T-helper 2 cell (primary cell): ENCODE measurements at regions not wholly inside any gene's neighbourhood (a gene's known extent, or its start where the extent isn't known, plus 50 kb on each side); places are given as distances from the start of the nearest gene placed in this dataset.

Source experiments
- DNase-seq, 5 experiments: peaks; one replicate each; pipeline versions ENCODE4 v3.0.0 to v3.0.0-alpha.2; 2012 to 2022

DNA sequence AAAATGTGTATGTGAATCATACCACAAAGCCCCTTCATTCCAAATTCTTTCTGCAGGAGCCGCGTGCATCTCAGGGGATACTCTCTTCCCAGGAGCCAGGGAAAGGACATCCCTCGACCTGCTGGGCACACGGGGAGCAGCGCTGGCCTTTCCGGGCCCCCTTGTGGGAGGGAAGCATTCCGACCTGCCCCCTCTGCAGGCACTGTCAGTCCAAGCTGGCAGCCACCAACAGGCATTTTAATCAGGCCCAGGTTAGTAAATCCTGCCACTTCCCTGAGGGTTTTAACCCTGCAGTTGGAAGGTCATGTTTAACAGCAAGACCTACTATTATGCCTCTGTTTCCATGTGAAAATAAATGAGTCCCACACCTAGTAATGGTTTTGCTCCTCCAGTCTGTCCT is 391.5 kb downstream of the SHANK2 start:
- DNase-seq, result no peak

DNA sequence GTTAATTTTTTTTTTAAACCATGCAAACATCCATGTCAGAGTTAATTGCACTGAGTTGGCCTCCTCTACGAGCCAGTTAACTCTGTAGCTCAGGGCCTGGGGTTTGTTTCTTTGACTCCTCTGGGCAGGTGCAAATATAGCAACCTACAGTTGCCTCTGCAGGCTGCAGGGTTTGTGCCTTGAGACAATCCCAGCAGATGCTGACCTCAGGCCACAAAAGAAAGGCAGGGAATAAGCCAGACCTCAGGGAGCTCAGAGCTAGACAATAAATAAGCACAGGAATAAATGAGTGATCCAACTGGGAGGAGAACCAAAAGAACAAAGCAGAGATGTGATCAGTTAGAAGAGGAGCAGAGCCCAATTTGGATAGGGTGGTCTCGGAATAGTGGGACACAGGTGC is 390.8 kb downstream of the SHANK2 start:
- DNase-seq, result no peak

DNA sequence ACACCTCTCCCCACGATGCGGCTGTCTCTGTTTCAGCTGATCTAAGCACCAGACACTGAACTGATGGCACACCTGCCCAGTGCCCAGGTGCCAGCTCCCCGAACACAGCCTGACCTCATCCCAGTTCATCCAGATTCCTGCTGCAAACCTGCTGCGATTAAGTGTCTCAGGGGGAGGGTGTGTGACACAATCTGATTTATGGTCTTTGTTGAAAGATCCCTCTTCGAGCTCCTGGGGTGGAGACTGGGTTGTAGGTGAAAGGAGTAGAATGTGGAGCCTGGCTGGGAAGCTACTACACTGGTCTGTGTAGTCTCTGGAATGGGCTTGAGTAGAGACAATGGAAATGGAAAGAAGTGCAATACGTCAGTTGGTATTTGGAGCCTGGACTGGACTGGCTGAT is 390.3 kb downstream of the SHANK2 start:
- no peak for DNase-seq

DNA sequence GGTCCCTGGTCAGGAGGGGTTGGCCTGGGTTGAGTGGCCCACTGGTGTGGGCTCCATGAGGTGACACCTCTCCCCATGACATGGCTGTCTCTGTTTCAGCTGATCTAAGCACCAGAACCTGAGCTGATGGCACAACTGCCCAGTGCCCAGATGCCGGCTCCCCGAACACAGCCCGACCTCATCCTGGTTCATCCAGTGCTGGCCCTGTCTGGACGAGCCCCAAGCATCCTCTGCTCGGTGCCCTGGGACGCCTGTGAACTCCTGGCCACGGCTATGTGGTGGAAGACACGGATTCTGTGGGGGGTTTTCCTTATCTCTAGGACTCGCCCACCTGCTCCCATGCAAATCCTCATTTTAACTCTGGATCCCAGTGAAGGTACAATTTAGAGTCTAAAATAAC is 389.2 kb downstream of the SHANK2 start:
- DNase-seq, result no peak

DNA sequence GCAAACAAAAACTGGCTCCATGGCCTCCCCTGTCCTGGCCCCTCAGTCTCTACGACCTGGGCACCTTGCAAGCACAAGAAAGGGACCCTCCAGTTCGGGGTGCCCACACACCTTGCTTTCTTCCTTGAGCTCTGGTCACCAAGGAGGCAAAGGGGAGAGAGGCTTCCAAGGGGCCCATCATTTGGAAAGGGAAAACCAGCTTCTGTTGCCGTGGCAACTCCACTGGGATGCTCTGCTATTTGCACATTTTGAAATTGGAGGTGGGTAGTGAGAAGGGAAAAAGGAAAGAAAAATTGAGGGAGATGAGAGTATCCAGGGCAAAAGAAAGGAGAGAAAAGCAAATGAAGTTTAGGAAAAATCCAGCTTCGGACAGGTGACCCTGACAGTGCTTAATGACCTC is 388.4 kb downstream of the SHANK2 start:
- DNase-seq, result no peak

DNA sequence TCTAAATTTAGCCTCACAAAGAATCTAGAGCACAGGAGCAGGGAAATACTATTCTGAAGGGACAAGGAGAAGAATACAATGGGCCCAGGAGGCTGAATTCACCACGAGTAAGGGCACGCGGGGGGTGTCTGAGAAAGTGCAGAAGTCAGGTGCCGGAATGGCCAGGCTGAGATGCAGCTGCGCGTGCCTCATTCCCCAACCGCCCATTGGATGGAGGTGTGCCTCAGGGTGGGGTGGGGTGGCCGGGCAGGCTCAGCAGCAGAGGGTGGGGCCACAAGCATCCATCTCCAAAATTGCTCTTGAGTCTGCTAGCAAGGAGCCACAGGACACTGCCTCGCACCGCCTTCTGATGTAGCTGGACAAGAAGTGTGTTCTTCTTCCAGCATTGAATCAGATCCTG is 387.0 kb downstream of the SHANK2 start:
- DNase-seq, result no peak

DNA sequence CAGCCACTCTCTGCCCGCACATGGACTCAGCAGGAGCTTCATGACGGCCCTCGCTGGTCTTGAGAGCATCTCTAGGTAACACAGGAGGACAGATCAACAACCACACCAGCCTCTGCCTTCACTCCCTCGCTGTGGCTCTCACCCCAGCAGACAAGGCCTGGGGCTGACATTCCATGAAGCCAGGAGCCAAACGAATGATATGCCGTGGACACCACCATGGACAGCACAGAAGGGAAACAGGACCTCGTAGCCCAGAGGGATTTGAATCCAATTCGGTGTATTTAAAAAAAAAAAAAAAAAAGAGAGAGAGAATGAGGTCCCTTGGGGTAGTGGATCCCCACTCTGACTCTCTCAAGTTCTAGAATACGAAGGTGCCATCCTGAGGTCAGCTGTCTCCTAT is 385.5 kb downstream of the SHANK2 start:
- no peak for DNase-seq

DNA sequence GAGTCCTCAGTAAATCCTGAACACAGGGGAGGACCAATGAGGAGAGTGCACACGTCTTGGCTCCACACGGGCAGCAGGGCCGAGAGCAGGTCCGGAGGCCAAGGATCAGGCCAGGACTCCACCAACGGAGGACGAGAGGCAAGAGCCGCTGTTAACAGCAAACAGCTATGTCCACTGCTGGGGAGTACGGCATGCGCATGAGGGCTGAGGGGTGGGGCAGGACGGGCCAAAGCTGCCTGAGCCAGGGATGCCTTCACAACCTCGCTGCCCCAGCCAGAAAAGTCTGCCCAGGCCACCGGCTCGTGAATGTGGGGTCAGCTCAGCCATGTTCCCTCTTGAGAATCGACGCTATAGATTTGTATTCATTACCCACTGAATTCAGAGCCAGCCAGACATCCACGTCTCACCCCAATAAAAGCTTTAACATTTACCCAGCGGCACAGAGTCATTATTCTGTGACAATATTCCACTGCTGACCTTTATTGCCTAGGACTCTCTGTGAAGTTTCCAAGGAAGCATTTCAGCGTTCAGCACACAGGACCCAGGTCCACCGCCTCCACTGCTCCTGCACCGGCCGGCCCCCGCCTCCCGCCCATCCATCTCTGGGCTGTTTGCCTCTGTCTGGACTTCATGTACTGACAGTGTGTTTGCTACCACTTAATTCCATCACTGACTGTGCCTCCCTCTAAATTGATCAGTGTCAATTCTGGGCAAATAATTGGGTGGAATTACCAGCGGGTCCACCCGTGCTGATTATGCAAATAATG is 384.9 kb downstream of the SHANK2 start:
- no peak for DNase-seq

DNA sequence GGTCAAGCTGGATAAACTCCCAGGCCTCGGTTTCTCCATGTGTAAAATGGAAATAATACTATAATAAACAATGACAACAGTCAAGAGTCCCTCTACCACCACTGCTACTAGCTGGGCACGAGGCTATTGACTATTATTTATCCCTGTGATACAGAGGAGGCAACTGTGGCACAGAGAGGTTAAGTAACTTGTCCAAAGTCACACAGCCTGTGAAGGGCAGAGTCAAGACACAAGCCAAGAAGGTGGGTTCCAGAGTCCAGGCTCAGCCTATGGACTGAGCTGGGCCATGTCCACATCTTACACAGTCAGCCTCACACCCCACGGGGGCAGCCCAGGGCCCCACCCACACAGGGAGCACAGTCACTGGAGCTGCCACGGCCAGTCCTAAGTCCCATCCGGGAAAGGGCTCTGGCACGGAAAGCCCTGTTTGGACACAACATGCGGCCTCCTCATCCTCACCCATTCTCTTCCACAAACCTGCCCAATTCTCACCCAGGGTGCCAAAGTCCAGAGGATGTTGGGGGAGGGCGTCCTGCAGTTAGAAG is 384.0 kb downstream of the SHANK2 start:
- no peak for DNase-seq

DNA sequence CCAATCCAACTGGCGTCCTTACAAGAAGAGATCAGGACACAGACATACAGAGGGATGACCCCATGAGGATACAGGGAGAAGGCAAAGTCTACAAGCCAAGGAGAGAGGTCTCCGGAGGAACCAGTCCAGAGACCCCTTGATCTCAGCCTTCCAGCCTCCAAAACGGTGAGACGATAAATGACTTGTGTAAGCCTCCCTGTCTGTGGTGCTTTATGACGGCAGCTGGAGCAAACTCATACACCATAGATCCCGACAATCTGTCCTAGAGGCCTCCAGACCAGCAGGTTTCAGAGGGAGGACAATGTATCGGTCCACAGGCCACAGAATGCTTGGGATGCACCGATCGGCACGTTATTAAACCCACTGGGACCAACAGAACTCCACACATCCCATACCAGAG is 383.3 kb downstream of the SHANK2 start:
- no peak for DNase-seq

DNA sequence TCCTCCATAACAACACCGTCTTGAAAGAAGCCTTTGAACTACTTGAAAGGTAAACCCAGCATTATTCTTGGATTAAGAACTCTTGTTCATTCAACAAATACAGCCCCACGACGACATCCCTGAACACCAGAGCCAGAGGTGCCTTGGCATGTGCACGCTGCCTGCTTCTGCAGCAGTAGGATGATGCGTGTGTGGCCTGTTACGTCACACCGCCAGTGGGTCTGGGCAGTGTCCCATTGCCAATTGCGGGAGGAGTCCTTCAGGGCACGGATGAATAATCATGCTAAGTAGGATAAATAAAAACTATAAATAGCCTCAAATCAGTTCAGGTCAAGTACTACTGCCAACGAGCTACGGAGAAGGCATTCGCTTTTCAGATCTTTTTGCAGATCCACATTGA is 380.5 kb downstream of the SHANK2 start:
- no peak for DNase-seq

DNA sequence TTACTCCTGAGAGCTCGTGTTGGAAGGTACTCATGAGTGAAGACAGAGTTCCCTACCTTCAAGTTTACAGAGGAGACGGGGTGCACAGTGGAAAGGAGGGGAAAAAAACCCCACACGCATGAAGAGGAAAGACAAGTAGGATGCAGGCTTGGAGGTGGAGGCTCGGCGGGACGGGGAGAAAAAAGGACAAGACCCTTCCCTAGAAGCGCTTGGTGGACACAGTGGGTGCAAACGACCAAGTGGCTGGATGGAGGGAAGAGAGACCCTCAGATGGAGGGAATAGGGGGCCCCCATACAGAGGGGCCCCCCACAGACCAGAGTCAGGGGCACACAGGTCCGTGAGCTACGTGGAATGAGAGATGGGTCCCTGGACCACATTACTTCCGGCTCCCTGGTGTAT is 380.1 kb downstream of the SHANK2 start:
- no peak for DNase-seq

DNA sequence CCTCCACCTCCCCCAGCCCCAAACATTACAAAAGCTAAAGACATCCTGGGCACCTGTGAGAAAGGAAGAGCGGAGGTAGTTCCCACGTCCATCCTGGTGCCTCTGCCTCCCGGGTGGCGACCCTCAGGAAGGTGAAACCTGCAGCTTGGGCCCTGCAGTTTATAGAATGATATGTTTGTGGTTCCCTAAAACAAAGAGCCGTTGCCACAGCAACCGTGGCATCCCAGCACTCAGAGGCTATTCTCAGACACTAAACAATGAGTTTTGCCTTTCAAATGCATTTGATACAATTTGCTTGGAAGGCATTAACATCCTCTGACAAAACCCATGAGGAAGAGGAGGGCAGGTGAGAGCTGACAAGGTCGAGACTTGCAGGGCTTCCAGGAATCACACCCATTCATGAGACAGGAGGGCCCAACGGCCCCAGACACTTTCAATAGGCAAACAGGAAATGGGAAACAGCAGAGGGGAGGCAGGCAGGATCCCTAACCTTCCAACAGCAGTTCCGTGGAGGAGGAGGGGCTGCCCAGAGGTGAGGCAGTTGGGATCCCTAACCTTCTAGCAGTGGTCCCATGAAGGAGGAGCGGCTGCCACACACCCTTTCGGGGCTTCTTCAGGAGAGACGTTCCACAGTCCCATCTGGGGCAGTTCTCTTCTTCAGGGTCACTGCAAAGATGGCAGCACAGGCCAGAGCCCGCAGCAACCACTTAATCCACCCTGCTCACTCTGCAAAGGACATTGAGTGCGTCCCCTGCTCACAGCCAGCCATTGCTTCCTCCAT is 379.2 kb downstream of the SHANK2 start:
- no peak for DNase-seq

DNA sequence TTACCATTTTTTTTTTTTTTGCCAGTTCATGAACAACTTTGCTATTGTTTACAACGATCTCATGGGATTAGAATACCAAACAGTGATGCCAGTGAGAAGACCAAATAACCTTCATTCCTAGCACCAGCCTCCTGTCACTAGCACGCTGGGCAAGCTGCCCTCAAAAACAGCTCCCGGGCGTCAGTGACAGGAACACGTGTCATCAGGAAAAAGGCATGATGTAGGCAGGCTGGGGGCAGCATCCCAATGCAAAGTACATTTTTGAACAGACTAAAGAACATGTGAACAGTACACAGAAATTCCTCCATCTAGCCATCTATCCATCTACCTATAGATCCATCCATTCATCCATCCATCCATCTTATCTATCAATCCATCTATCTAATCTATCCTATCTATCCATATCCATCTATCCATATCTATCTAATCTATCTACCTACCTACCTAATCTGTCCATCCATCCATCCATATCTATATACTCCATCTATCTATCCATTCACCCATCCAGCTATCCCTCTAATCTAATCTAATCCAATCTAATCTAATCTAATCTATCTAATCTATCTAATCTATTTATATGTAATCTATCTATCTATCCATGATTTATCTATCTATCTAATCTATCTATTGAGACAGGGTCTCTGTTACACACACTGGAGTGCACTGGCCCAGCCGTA is 378.5 kb downstream of the SHANK2 start:
- DNase-seq, result no peak

DNA sequence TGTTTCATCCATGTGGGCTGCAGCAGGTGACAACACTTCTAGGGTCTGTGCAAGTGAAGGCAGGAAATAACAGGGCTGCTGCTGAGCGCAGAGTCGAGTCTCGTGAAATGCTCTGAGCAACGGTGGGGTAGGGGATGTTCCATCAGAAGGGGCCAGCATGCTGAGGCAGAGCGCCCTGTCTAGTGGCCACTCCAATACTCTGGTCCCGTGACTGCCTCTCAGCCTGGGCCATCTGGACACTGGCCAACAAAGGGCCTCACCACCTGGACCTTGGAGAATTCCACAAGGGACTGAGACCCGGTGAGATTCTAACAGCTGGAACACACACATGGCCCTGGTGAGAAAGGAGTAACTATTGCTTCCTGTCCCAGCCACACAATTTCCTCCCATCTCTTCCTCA is 375.7 kb downstream of the SHANK2 start:
- no peak for DNase-seq

DNA sequence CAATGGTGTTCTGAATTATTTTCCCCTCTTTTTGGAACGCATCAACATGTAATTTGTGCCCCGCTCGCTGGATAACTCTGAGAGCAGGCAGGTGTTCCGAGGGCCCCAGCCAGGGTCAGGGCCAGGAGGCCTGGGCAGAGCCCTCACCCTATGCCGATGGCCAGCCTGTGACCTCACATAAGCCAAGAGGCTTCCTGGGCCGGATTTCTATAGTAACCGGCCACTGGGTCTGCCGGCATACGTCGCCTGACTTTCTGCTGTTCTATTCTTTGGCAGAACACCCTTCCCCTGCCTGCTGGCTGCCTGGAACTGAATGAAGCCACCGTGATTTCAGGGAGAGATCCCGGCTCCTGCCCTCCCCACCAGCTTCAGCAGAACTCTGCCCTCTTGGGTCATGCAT is 375.2 kb downstream of the SHANK2 start:
- no peak for DNase-seq

DNA sequence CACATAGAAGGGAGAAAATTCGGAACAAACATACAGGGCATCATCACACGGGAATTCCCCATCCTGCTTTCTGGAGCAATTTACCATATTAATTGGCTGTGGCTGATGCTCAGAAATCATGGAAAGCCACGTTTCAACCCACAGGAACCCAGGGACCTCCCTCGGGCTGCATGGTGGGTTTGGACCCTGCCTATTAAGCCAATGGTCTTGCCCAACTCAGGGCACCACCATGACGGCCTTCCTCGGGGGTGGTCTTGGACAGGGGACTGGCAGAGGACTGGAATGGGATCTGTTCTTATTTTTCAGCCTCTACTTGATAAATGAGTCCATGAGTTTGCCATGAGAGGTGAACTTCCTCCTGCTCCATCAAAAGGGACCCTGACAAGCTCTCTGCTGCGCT is 374.0 kb downstream of the SHANK2 start:
- no peak for DNase-seq

DNA sequence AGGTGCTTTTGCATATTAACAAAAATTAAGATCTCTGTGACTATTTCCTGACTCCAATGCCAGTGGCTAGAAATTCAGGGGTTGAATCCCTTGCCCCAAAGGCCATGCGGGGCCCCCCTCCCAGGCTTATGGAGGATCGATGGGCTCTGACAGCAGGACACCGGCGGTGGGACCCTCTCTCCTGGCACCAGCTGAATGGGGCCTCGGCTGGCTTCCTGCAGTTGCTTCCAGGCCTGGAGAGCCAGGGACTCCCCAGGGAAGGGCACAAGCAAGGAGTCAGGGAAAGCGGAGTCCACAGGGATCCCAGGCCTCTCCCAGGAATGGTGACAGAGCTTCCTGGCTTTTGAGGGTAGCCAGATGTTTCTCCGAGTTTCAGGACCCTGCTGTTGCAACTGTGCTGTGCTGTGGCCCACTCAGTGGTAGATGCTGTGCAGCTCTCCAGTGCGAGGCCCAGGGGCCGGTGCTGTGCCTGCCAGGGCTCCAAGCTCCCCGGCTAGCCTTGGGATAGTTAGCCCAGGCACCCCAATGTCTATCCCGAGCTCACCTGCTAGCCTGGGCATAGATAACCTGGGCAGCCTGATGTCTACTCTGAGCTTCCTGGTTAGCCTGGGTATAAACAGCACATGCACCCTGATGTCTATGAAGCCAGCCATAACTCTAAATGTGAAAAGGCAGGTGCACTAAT is 372.6 kb downstream of the SHANK2 start:
- no peak for DNase-seq

DNA sequence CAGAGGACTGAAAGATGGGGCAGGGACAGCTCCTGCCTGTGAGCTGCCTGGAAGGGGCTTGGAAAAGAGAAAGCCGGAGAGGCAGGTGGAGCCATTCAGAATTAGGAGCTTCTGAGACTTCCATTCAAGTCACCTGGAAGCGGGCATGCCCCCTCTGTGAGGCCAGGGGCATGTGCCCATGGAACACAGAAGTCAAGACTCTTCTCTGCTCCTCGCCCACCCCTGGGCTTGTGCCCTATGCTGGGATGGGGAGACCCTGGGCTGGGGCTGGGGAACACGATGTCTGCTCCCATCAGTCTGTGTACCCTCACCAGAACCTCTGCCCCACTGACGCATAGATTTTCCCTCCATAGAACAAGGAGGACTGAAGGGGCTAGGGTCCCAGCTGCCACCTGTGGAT is 372.0 kb downstream of the SHANK2 start:
- DNase-seq, result no peak

DNA sequence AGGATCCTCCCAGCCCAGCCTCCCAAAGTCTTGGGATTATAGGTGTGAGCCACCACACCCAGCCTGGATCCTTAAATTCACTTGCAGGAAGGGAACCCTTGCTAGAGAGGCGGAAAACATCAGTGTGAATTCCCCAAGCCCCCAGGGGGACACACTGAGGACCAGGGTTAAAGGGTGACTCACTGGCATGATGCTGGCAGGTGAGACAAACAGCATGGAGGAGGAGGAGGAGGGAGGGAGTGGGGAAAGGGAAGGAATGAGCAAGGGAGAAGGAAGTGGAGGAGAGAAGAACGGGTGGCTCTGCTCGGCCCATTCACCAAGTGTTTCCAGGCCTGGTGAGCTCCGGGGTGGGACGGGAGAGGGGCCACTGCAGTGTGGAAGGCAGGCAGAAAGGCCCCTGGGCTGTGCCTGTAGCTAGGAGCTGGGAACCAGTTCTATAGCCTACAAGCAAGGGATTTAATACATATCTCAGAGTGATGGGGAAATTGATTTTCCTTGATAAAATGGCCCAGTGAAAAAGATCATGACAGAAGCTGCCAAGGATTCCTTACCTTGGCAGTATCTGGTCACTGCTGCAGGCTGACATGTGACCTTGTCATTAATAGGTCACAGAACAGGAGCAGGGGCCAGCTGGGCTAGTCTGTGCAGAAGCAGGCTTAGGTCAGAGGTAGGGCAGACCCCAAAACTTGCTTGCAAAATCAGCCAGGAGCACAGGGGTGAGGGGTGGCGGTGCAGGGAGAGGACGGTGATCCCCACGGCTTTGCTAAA is 370.2 kb downstream of the SHANK2 start:
- DNase-seq, result no peak

DNA sequence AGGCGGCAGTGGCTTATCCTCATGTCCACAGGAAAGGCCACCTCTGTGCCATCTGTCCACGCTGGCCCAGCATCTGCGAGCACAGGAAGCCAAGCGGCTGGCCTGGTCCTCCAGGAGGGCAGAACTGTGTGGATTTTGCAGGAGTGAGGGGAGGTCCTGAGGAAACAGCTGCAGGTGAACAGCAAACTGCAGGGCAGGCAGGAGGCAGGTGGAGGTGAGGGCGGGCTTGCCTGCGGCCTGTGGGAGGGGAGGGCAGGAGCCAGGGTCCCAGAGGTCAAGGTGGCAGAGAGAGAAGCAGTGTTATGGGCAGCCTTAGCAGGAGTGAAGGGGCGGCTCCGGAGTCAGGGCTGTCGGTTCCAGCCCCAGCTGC is 369.7 kb downstream of the SHANK2 start:
- DNase-seq, result no peak

DNA sequence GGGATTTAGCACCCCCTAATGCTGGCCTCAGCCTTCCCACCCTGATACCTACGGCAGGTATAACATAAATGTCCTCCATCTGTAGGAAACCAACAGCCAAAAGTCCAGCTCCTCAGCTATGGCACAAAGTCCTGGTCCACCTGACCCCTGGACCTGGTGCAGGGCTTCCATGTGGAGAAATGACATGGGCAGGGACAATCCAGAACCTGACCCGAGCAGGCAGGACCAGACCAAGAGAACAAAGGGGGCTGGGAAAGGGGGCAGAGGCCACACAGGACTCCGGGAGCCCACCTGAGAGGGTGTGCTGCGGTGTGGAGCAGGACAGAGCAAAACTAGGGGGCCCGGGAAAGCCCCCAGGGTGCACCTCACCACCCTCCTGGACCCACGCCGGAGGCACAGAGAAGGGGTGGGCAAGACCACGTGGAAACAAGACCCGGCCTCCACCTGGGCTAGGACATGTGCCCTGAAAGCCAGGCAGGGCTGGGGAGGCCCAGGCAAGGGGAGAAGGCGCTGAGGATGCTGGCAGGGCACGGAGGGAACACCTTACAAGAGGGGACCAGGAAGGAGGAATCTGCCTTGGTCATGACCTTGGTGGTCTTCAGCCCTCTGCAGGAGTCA is 368.9 kb downstream of the SHANK2 start:
- no peak for DNase-seq
